LoVo (cell line): ENCODE measurements at regions not wholly inside any gene's neighbourhood (a gene's known extent, or its start where the extent isn't known, plus 50 kb on each side); places are given as distances from the start of the nearest gene placed in this dataset.

Experiments used
- DNase-seq: peaks from one replicate; pipeline ENCODE4 v3.0.0-alpha.2; 2016; ENCODE audit warnings: low spot score

DNA sequence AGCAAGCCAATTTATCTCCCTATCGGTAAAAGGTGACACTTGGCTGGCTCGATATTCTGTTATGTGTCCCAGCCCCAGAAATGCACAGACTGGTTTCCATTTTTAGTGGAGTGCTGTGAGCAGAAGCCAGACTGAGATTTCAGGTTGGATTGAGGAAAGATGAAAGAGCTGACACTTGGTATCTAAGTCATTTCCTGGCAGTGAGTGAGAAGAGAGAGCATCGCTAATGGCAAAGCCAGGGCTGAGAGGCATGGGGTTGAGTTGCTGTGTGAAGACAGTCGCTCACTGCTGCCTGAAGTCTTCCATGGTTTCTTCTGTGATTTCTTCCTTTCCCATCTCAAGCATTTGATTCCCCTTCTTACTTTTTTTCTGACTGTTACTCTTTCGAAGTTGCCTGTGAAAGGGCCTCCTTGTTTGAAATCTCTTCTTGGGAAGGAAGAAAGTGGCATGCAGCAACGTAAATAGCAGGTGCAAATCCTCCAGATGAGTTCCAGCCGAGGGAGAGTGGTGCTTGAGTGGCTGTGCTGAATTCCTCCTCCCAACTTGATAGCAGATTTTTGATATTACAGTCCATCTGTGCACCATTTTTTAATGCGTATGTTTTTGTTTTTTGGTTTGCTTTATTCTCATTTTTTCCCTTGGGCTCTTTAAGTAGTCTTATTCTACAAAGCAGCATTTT, 109.2 kb upstream of the LIMCH1 start:
- DNase-seq = no peak

DNA sequence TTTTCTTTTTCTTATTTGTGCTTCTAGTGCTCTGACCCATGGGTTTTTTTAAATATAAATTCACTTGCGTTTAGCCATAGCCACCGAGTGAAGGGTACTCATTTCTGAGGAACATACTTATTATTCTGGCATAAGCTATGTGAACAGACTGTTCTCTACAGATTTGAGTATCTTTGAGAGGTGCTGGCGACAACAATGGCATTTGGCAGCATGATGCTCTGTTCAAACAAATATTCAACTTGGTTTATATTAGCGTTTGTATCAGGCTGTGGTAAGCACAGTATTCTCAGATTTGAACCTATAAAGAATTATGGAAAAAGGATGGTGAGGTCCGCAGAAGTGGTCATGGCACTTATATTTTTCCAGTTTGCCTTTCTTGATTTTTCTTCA, 108.7 kb upstream of the LIMCH1 start:
- DNase-seq = no peak

DNA sequence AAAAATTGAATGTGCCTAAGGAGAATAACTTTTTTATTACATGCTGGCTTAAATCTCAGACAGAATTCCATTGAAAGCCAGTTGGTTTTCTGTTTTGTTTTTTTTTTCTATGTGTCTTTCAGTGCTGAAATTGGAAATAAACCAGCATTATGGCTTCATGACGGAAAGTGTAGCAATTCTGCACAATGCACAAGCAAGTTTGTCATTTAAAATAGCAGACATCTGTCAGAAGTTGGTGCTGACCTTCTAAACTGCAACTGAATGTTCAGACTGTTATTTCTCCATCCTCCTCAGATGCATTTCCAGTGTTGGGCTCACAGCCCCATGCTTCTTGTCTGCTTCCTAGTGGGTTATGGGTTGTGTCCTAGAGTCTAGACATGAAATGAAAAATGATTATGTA, 107.2 kb upstream of the LIMCH1 start:
- no peak for DNase-seq

DNA sequence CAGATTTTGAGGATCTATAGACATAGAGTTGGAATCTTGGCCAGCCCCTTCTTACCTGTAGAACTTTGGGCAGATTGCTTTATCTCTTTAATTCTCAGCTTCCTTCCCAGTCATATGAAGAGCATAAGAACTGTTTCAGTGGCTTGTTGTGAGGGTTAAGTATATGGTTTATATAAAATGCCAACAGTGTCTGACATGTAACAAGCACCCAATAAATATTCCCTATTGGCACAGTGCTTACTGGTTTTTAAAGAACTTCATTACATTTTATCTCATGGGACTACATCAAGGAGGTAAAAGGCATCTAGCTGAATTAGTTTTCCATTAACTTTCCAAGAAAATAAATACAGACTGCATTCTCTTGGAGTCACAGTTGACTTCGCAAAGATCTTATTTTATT, 106.7 kb upstream of the LIMCH1 start:
- no peak for DNase-seq

DNA sequence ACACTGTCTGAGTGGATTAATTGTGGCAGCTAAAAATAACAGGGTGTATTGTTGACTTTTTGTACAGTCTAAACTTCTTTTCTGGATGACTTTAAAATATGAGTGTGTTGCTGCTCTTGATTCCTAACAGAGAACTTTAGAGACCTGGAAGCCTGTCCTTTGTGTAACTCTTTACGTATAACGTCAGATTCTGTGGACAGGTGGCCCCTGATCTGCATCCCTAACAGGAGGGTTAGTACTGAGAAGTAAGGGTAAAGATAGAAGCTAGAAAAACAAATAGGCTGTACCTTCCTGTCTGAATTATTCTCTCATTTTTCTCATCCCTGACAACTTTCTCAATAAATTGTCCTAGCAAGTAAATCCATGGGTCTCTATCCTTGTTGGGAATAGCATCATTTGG, 105.7 kb upstream of the LIMCH1 start:
- no peak for DNase-seq

DNA sequence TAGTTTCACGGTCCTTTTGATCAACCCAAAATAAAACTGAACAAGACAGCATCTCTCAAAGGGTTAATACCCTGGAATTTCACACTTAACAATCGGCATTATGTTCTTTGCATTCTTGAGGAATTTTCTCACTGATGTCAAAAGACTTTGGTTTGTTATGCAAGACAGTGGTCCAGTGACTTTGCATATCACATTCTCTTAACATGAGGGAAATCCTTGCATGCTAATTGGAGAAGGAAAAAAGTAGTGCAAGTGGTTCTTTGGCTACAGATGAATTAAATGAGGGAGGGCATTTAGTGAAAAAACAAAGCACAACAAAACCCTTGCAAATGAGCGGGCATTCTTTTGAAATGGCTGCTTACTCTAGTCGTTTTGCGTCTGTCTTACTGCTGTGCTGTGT, 105.1 kb upstream of the LIMCH1 start:
- no peak for DNase-seq

DNA sequence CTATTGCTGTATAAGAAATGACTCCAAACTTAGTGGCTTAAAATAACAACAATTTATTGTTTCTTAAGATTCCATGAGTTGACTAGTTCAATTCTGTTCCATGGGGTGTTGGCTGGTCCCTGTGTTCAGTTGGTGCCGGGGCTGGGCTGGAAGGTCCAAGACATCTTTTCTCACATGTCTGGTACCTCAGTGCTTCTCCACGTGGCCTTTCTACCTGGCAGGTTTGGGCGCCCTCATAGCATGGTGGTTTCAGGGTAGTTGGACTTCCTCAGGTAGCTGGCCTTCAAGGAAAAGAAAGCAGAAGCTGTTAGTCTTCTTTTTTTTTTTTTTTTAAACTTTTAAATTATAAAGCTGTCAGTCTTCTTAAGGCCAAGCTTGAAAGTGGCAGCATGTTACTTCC, 104.6 kb upstream of the LIMCH1 start:
- DNase-seq = no peak

DNA sequence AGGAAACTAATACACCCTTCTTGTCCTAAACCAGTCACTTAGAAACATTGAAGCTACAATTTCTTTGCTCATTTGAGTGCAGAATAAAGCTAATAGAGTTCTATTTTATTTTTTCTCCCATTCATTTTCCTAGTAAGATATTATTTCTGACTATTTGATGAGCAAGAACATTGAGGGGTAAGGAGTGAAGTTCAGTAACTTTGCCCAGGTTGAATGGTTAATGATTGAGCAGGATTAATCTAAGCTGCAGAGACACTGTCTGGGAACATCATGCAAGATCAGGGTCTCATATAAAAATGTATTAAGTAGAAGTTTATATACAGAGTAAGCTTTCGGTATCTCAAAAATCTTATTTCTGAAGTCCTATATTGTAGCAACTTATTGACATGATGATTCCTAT, 102.4 kb upstream of the LIMCH1 start:
- DNase-seq = no peak

DNA sequence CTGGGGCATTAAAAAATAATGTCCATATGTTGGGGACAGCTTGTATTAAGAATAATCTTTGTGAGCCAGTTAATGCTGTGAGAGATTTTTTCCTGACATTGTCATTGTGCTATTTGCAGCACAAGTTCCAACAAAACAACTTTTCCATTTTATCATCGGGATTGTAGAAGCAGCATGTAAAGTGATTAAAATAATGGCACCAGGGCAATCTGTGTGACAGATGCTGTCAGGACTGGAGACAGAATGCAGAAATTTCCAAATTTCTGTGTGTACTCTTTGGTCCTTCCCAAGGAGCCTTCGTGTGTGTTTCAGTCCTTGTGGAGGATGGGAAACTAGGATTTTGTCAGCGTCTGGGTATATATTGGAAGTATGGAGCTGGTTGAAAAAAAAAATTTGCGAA, 101.5 kb upstream of the LIMCH1 start:
- DNase-seq = no peak

DNA sequence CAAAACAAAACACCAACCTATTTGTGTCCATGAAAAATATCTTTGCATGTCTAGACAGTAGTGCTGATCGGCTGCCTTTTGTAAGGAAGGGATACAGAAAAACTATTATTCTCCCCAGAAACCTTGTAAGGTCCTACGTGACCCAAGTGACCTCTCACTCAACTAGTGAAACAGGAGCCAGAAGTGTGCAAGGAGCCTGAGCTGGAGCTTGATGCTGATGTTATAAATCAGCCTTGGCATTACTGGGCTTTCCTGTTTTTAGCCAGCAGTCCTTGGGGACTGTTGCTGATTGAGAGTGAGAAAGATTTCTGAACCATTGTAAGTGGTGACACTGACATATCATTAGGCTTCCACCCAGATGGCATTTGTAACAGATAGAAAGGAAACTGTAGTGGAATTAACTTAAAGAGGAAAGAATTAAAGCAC, 100.8 kb upstream of the LIMCH1 start:
- no peak for DNase-seq

DNA sequence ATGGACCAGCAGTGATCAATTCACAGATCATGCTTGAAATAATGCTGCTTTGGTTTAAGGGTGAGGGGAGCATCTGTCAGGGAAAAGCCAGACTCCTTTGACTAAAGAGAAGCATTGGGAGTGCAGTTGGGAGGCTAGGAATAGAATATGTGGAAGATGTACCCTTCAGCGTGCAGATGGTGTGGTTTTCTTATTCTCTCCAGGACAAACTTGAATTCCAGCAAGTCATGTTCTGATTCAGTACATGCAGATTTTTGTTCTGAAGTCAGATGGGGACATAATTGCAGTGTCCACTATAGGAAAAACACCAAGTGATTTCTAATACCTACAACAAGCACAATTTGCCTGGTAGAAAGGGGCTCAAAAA, 99.0 kb upstream of the LIMCH1 start:
- DNase-seq = no peak

DNA sequence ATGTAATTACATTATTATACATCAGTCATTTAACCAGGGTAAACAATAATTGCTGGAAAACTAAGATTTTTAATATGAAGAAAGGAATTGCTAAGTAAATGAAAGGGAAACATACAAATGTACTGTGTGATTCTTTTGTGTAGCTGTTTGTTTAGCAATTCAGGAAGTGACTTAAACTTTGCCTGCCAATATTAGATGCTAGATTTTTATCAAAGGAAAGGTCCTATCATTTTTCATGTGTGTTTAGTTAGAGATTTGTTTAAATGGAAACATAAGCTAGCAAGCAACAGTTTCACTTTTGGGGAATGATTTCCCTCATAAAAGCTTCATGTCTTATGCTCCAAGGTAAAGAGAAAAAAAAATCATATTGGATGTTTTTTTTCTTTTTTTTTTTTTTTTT, 95.1 kb upstream of the LIMCH1 start:
- DNase-seq = no peak

DNA sequence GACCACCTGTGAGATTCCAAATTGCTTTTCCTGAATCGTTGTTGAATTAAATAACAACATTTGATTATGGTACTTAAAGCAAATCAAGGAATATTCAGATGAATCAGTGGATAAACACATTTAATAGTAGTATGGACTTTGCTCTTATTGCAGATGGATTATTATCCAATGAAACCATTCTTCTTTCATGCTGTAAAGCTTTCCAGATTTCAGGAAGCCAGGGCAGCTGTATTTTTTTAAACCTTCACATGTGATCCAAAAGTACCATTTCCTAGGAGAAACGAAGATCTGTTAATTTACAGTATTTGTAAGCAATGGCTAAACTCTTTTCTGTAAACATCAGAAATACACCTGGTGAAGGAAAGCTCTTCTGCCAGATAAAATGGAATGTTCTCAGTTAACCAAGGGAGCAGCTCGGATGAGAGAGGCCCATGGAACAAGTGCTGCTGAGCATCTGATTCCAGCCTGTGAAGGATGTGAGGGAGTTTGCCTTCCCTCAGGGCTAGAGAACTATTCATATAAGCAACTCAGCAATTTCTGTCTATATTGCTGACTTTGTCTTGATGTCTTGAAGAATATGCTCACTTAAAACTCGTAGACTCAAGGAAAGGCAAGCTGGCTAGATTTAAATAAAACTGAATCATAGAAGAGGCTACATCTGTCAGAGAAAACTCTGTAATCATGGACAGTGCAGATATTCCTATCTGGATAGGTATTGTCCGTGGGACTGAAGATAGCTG, 94.4 kb upstream of the LIMCH1 start:
- DNase-seq = no peak

DNA sequence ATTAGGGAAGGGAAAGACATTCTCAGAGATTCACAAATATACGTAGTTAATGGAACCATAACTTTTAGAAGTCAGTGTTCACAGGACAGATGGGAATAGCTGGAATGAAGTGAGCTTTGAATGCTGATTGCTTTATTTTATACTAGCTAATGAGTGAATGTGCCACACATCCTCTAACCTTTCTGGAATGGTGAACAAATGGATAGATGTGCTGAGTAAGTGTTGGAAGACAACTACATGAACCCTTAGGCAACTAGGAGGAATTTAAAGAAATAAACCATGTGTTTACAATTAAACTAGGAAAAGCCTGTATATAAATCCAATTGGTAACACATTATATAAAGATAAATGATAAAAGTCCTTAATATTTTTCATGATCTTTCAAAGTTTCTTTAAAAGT, 91.6 kb upstream of the LIMCH1 start:
- no peak for DNase-seq

DNA sequence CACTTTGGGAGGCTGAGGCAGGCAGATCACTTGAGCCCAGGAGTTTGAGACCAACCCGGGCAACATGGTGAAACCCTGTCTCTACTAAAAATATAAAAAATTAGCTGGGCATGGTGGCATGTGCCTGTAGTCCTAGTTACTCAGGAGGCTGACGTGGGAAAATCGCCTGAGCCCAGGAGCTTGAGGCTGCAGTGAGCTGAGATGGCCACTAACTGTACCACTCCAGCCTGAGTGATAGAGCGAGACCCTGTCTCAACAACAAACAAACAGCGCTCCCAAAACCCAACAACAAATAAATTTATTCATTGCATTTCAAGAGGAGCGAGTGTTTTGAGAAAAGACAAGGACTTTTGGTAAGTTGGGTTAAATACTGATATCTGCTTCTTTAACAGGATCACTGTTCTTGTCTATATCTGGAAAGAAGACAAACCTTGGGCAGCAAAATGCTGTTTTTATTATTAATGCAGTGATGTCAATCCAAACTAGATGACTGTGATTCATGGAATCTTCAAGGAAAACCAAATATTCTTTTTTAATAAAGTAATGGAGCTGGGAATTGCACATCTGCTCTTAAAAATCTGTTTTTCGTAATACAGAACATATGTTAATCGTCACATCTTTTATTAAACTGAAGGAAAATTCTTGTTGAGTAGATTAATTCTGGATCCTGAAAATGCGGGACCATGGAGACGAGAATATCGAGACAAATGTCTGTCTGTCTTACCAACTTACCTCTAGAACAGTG, 90.8 kb upstream of the LIMCH1 start:
- no peak for DNase-seq

DNA sequence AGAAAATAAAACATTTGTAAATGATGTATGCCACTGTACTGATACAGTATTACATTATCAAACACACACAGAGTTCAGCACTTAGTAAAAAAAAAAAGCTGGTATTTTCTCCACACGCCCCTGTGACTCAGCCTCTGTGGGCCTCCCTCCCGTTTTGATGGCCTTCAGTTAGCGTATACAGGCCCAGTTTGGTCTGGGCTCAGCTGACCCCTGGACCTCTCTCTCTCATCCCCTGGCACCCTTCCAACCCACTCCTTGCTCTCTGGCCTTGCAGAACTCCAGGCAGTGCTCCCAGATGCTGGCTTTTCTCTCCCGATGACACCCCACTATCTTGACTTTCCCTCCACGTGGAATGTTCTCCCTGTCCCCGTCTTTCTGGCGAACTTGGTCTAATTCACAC, 89.0 kb upstream of the LIMCH1 start:
- peak; percentile 42 for DNase-seq

DNA sequence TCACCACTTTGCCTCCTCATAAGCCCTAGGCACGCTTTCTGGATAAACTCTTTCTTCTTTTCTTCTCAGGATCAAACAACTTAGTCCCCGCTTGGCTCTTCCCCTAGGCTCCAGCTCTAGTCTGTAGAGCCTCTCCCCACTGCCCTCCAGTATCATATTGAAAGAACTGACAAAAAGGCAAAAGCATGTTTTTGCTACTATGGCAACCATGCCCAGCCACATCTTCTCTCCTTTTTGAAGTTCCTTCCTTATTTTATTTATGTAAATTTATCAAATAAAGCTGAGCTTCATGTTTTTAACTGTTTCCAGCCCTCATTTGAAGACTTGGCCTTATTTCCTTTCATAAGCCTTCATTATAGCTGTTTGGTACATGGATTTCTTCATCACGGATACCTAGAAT, 86.0 kb upstream of the LIMCH1 start:
- no peak for DNase-seq

DNA sequence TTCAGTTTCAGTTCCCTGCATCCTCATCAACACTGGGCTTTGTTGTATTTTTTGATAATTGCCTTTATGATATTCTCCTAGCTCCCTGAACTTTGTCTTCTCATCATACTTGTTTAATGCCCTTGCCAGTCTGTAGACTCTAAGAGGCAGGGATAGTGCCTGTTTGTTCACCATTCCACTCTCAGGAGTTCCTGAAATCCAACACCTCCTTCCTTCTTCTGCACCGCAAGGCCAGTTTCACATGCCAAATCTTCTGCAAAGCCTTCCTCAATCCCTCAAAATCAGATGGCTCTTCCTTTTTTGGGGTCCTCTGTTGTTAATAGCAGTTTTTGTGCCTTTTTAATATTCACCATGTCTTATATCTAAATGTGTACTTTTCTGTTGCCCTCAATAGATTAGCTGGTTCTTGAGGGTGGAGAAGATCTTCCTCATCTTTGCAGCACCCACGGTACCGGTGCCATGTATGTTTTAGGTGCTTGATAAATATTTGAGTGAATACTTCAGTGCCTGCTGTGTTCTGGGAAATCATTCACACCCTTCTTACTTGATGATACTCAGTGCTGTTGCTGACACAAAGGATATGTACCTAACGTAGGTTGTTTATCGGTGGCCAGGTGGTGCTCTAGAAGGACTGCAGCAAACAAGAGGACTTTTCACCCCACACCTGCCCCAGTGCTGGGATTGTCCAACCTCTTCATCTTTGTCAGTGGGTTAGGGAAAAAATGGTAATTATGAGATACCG, 85.3 kb upstream of the LIMCH1 start:
- no peak for DNase-seq

DNA sequence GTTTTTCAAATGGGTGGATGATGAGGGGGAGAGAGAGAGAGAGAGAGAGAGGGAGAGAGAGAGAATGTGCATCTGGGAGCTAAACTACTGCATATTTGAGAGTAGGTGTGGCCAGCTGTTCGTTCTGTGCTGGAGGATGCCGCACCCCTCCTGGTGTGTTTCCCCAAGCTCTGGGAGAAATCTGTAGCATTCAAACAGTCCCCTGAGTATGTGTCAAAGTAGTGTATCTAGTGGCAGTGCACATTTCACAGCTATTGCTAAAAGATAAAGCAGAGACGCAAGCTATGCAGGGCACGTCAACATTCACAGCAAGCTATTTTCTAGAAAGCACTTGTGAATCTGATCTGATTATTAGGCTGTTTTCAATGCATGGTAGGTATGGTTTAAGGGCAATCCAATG, 83.5 kb upstream of the LIMCH1 start:
- DNase-seq = no peak

DNA sequence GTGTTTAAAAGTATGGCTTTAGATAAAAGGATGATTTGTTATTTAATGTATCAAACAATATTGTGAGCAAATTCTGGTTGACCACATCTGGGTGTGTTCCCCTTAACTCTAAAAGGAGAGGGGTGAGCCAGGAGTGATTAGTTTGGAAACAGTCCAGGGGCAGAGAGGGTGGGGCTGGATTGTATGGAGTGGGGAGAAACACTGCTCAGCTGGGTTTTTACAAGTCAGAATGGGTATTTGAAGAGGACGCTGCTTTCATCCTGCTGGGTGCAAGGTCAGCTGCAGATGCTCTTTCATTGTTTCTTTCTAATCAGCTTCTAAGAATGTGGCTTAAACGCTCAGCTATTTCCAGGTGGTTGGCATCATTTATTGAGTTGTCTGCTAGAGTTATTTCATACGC, 82.8 kb upstream of the LIMCH1 start:
- DNase-seq = no peak

DNA sequence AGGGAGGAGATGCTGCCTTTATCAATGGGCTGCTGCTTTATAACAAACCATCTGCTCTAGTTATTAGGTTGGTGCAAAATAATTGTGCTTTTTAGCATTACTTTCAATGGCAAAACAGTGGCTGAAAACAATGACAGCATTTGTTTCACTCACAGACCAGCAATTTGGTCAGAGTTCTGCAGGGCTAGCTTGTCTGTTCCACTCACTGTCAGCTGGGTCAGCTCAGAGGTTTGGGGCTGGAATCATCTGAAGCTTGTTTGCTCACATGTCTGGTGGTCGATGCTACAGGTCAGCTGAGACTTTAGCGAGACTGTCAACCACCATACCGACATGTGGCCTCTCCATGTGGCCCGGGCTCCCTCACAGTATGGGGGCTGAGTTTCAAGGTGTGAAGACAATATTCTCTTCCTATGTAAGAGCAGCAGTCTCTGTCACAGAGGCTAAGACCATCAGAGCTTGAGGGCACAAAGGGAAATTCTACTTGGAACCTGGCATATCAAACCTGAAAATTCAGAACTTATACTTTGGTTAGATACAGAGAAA, 81.3 kb upstream of the LIMCH1 start:
- no peak for DNase-seq

DNA sequence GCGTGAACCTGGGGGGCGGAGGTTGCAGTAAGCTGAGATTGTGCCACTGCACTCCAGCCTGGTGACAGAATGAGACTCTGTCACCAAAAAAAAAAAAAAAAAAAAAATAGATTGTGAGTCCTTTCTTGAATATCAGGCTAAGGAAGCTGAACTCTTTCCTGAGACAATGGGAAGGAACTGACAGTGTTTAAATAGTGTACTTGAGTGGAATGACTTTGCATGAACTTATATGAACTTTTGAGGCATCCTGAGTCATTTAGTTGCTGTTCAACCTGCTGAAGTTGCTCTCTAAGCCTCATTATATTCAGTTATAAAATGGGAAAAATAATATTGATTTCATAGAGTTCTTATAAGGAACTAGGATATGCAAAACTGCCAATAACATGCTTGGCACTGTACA, 79.3 kb upstream of the LIMCH1 start:
- no peak for DNase-seq
